Uterus (tissue), 3 donors: ENCODE measurements at regions not wholly inside any gene's neighbourhood (a gene's known extent, or its start where the extent isn't known, plus 50 kb on each side); places are given as distances from the start of the nearest gene placed in this dataset.

Experiments used
- DNase-seq, 2 donors: peaks; one replicate each; pipeline ENCODE4 v3.0.0-alpha.2; 2019 to 2020
- H3K27ac ChIP-seq, 2 donors: fragments of 200-600 bp; sonication (generic); 1 replicate in 1 of 2; 2 replicates in 1 of 2; pipeline ENCODE4 v1.5.1; 2016 to 2018
- H3K27me3 ChIP-seq, 2 donors: fragments of 200-600 bp; sonication (generic); one replicate each; pipeline ENCODE4 v1.5.1; 2018 to 2019; ENCODE audit warnings: control low read depth in 1 of 2
- H3K36me3 ChIP-seq, 2 donors: fragments of 200-600 bp; sonication (generic); one replicate each; pipeline ENCODE4 v1.5.1; 2019; ENCODE audit warnings: control low read depth in 1 of 2
- H3K4me1 ChIP-seq, 2 donors: fragments of 200-600 bp; sonication (generic); one replicate each; pipeline ENCODE4 v1.5.1; 2018 to 2019; ENCODE audit warnings: control low read depth in 1 of 2
- H3K4me3 ChIP-seq, 2 donors: fragments of 200-600 bp; sonication (generic); 1 replicate in 1 of 2; 2 replicates in 1 of 2; pipeline ENCODE4 v1.5.1; 2018 to 2019; ENCODE audit warnings: mild to moderate bottlenecking in 1 of 2
- H3K9me3 ChIP-seq, 2 donors: fragments of 200-600 bp; sonication (generic); one replicate each; pipeline ENCODE4 v1.5.1; 2019; ENCODE audit warnings: control low read depth in 1 of 2
- POLR2A ChIP-seq, 2 donors: fragments of 450-650 bp; IDR thresholded peaks; one replicate each; pipeline ENCODE4 v1.6.1; 2016; ENCODE audit warnings: antibody characterized with exemption in 2 of 2, mild to moderate bottlenecking in 1 of 2, moderate library complexity in 1 of 2
- intact Hi-C: fragments of 100-400 bp; cut with DNase I; formaldehyde crosslinking; loops from one replicate; pipeline ENCODE4 v1.15.1; 2023; ENCODE audit warnings: low total_unique reads
- TF ChIP-seq, protein P1 (sequence below), 4 experiments: fragments of 200-600 bp in 2 of 4; fragments of 450-650 bp in 2 of 4; sonication (generic) in 2 of 4; IDR thresholded peaks; one replicate each; pipeline ENCODE4 v1.5.1; 2016 to 2019; ENCODE audit warnings: antibody characterized with exemption in 4 of 4, mild to moderate bottlenecking in 2 of 4, moderate library complexity in 1 of 4
- donor health status: DM: yes; HTN: yes; CAD: no.

DNA sequence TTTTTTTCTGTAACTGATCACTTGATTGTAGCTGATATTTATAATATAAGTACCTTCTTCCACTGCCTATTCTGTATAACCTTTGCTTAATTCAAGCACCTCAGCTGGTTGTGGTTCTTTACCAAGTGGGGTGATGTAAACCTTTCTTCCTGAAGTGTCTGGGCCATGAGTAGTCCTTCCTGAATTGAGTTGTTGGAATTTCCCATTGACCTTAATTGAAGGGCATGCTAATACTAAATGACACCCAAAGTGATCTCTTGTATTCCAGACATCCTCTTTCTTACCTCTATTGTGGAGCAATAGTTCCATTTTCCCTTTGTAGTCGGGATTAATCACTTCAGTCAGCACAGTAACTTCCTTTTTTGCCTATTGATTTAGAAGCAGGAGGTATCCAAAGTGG is 1496.8 kb upstream of the CELF4 start:
- no peaks in the 10 kb centered on the region for H3K36me3 ChIP-seq
- no peak overlapping the region for H3K27ac ChIP-seq
- DNase-seq, result no peak
- H3K9me3 ChIP-seq, result no peaks in the 10 kb centered on the region
- no peaks in the 10 kb centered on the region for H3K4me1 ChIP-seq
- TF ChIP-seq, protein P1, sequence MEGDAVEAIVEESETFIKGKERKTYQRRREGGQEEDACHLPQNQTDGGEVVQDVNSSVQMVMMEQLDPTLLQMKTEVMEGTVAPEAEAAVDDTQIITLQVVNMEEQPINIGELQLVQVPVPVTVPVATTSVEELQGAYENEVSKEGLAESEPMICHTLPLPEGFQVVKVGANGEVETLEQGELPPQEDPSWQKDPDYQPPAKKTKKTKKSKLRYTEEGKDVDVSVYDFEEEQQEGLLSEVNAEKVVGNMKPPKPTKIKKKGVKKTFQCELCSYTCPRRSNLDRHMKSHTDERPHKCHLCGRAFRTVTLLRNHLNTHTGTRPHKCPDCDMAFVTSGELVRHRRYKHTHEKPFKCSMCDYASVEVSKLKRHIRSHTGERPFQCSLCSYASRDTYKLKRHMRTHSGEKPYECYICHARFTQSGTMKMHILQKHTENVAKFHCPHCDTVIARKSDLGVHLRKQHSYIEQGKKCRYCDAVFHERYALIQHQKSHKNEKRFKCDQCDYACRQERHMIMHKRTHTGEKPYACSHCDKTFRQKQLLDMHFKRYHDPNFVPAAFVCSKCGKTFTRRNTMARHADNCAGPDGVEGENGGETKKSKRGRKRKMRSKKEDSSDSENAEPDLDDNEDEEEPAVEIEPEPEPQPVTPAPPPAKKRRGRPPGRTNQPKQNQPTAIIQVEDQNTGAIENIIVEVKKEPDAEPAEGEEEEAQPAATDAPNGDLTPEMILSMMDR (IDR thresholded peaks at IDR 0.05), result no peak
- TF ChIP-seq POLR2A (IDR thresholded peaks at IDR 0.05), result no peak
- intact Hi-C loops, result no loop called here
- H3K27me3 ChIP-seq, result no peaks in the 10 kb centered on the region
- H3K4me3 ChIP-seq, result no peak overlapping the region

DNA sequence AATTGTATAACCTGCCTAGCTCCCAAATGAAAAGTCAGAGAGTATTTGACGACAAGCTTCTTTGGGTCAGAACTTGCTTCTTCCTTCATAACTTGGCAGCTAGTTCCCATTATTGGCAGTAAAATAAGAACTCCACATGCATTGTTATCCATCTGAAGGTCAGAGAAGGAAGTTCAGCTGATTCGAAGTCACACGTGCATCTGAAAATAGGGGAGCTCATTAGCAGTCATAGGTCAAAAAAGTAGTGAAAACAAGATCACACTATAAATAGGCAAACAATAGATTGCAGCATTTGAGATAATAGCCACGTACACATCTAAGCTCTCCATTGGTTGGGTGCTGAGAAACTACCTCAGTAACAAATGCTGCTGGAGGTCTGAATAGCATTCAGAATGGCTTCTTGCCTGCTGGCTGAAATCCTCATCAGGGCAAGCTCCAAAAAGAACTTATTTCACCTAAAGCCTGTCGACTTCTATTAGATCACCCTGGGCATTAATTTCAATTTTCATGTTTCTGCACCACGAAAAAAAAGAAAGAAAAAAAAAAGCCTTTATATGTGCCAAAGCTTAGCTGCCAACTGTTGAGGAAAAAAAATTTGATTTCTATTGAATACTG is 1492.9 kb upstream of the CELF4 start:
- intact Hi-C loops, result no loop called here
- H3K9me3 ChIP-seq, result no peaks in the 10 kb centered on the region
- no peaks in the 10 kb centered on the region for H3K36me3 ChIP-seq
- no peak overlapping the region for H3K4me3 ChIP-seq
- H3K4me1 ChIP-seq, result no peaks in the 10 kb centered on the region
- no peak overlapping the region for H3K27ac ChIP-seq
- no peaks in the 10 kb centered on the region for H3K27me3 ChIP-seq
- DNase-seq, result no peak
- no peak for TF ChIP-seq POLR2A (IDR thresholded peaks at IDR 0.05)
- TF ChIP-seq, protein P1 (IDR thresholded peaks at IDR 0.05), result no peak

DNA sequence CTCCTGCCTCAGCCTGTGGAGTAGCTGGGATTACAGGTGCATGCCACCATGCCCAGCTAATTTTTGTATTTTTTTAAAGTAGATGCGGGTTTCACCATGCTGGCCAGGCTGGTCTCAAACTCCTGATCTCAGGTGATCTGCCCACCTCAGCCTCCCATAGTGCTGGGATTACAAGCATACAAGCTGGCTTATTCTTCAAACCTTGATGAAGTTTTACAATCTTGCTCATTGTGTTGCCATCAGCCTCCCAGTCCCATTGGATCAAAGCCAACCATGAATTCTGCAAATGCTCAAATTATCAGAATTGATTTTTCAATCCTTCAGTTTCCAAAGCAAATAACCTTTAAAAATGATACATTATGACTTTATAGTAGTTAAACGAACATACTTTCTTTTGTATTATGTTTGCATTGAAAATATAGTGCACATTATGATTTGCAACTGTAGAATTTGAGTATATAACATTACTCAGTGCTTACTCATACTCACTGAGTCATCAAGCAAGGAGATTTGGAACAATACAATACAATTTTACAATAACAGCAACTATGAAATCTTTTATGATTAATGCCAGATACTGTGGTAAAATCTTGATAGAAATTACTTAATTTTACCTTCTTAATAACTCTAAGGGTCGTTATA is 1491.9 kb upstream of the CELF4 start:
- no peaks in the 10 kb centered on the region for H3K9me3 ChIP-seq
- no peaks in the 10 kb centered on the region for H3K4me1 ChIP-seq
- TF ChIP-seq, protein P1 (IDR thresholded peaks at IDR 0.05), result no peak
- TF ChIP-seq POLR2A (IDR thresholded peaks at IDR 0.05), result no peak
- no peak for DNase-seq
- H3K4me3 ChIP-seq, result no peak overlapping the region
- H3K27me3 ChIP-seq, result no peaks in the 10 kb centered on the region
- no peak overlapping the region for H3K27ac ChIP-seq
- intact Hi-C loops, result no loop called here
- no peaks in the 10 kb centered on the region for H3K36me3 ChIP-seq

GRCh38 chr18:39053571-39053970 is 1488.0 kb upstream of the CELF4 start:
- intact Hi-C loops, result no loop called here
- Histone ChIP-seq H3K9me3 (no peaks in the 10 kb centered on the region), H3K27ac (no peak overlapping the region), H3K27me3 (no peaks in the 10 kb centered on the region), H3K4me1 (no peaks in the 10 kb centered on the region), H3K36me3 (no peaks in the 10 kb centered on the region), H3K4me3 (no peak overlapping the region)
- TF ChIP-seq, protein P1 (IDR thresholded peaks at IDR 0.05), result no peak
- no peak for TF ChIP-seq POLR2A (IDR thresholded peaks at IDR 0.05)
- no peak for DNase-seq

- DNase-seq, result no peak
- Histone ChIP-seq H3K4me3 (no peak overlapping the region), H3K36me3 (no peaks in the 10 kb centered on the region), H3K4me1 (no peaks in the 10 kb centered on the region), H3K27ac (no peak overlapping the region), H3K27me3 (no peaks in the 10 kb centered on the region), H3K9me3 (no peaks in the 10 kb centered on the region)
- no peak for TF ChIP-seq POLR2A (IDR thresholded peaks at IDR 0.05)
- TF ChIP-seq, protein P1 (IDR thresholded peaks at IDR 0.05), result no peak
- intact Hi-C loops, result no loop called here
Measured at GRCh38 chr18:39051013-39051412, 1485.4 kb upstream of the CELF4 start.
